HFF-Myc (cell line): ENCODE measurements at regions not wholly inside any gene's neighbourhood (a gene's known extent, or its start where the extent isn't known, plus 50 kb on each side); places are given as distances from the start of the nearest gene placed in this dataset.

ENCODE experiments used
- DNase-seq: peaks from one replicate; pipeline ENCODE4 v3.0.0-alpha.2; 2011; ENCODE audit warnings: low read depth; ENCODE audit errors: extremely low read depth
- H3K4me3 ChIP-seq: replicated peaks from 2 replicates; pipeline ENCODE4 v1.5.1; 2011; ENCODE audit warnings: low read depth, mild to moderate bottlenecking, control low read depth, low read length
- CTCF ChIP-seq: IDR thresholded peaks from 2 replicates; pipeline ENCODE4 v1.5.1; 2012; ENCODE audit warnings: mild to moderate bottlenecking, low read depth, low read length, control low read depth; ENCODE audit errors: missing control alignments

DNA sequence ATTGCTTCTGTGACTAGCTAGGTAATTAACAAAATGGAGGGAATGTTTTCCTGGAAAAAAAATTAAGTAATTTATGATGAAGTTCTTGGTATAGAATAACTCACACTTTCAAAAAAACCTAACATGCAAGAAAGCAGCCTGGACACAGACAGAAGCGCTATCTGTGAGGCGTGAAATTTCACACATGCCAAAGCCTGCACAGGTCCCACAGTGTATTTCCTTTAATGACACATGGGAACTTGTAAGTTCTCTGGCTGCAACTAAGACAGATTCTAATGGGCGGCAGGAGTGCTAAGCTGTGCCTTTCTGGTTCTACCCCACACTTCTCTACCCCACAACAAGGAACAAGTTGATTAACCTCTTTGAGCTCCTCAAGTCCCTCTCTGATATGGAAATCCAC, 84.9 kb upstream of the NEO1 start:
- no peak for DNase-seq
- TF ChIP-seq CTCF: no peak
- no peak overlapping the region for H3K4me3 ChIP-seq

- TF ChIP-seq CTCF: no peak
- no peak for DNase-seq
- no peak overlapping the region for H3K4me3 ChIP-seq
Measured at GRCh38 chr15:72966641-72967040, 85.6 kb upstream of the NEO1 start.

- no peak for DNase-seq
- H3K4me3 ChIP-seq: no peak overlapping the region
- TF ChIP-seq CTCF: no peak
Measured at GRCh38 chr15:72965671-72966070, 86.6 kb upstream of the NEO1 start.

- no peak for TF ChIP-seq CTCF
- no peak overlapping the region for H3K4me3 ChIP-seq
- DNase-seq: no peak
Measured at GRCh38 chr15:72964542-72964941, 87.7 kb upstream of the NEO1 start.

DNA sequence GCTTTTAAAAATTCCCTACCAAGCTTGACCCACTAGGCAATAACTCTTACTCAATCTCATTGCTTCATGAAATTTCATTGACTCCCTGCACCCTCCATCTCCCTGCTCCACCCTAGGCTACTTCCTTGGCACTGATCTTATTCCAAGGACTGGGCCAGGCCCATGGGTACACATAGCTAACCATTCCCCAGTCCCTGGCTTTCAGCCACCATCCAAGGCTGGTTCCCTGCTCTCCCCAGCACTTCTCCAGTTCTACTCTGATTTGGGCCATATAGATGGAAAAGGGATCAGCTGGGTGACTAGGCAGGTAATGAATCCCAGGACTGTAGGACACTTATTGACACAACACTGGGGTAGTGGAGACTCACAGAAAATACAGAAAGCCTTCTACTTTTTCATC, 88.1 kb upstream of the NEO1 start:
- no peak overlapping the region for H3K4me3 ChIP-seq
- DNase-seq: no peak
- no peak for TF ChIP-seq CTCF

GRCh38 chr15:72962054-72962702, 90.1 kb upstream of the NEO1 start:
- H3K4me3 ChIP-seq: no peak overlapping the region
- no peak for TF ChIP-seq CTCF
- no peak for DNase-seq

DNA sequence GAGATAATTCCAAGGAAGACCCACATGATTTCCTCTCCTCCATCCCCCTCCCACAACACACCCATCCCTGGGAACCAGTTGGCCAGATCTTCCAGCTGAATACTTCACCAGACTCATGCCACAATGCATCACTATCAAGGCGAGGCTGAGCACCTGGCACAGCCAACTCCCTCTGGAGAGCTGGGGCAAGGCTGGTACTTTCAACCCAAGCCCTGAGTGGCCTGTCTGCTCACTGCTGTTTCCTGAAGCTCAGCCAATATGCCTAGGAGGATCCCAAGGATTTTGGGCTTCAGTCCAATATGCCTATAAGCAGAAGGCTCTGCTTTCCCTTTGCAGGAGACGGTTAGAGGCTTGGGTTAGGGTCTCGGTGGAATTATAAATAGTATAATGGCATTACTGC, 90.9 kb upstream of the NEO1 start:
- DNase-seq: no peak
- TF ChIP-seq CTCF: no peak
- no peak overlapping the region for H3K4me3 ChIP-seq
